AG04450 (cell line): ENCODE measurements at regions not wholly inside any gene's neighbourhood (a gene's known extent, or its start where the extent isn't known, plus 50 kb on each side); places are given as distances from the start of the nearest gene placed in this dataset. TPM values are rescaled to one million over a fixed set of nuclear protein-coding genes. Genes with fewer than 3 reads are reported as not detected.

Experiments used
- CTCF ChIA-PET: fragments of 300-600, 350-600 bp; formaldehyde crosslinking; extraction: SDS; loops from one replicate; lab custom pipeline; 2022; ENCODE audit warnings: antibody characterized with exemption, inconsistent platforms; lab: Charles Lee
- POLR2A ChIA-PET: fragments of 350-600 bp; formaldehyde crosslinking; extraction: SDS; loops from one replicate; lab custom pipeline; 2021; ENCODE audit warnings: antibody characterized with exemption, inconsistent platforms; lab: Yijun Ruan, JAX
- DNase-seq: peaks from one replicate; pipeline ENCODE4 v3.0.0-alpha.2; 2011; ENCODE audit warnings: low read depth, low spot score
- H3K27ac ChIP-seq: one replicate; pipeline ENCODE4 v1.5.1; 2012; ENCODE audit warnings: low read depth, low read length, control low read depth
- H3K27me3 ChIP-seq: one replicate; pipeline ENCODE4 v1.6.0; 2012; ENCODE audit warnings: low read length; ENCODE audit not compliant: control insufficient read depth, insufficient read depth
- H3K4me3 ChIP-seq: 2 replicates; pipeline ENCODE4 v1.5.1; 2011; ENCODE audit warnings: mild to moderate bottlenecking, low read depth, low read length, control low read depth
- H3K9me3 ChIP-seq: 2 replicates; pipeline ENCODE4 v1.5.1; 2012; ENCODE audit warnings: low read length; ENCODE audit not compliant: control insufficient read depth, insufficient read depth
- CTCF ChIP-seq: IDR thresholded peaks from 2 replicates; pipeline ENCODE4 v1.5.1; 2011; ENCODE audit warnings: low read depth, low read length, control low read depth, inconsistent platforms
- small RNA-seq: library from RNA; depleted of rRNA; stranded (forward); fragments of <200 nt; gene quantifications from one replicate; pipeline ENCODE3, GENCODE V24; 2012; ENCODE audit warnings: low read depth; ENCODE audit not compliant: insufficient read length

GRCh38 chr2:57990118-57990725, 56.4 kb upstream of the VRK2 start:
- Histone ChIP-seq H3K4me3 (no peak overlapping the region), H3K27ac (no peak overlapping the region), H3K9me3 (no peaks in the 10 kb centered on the region), H3K27me3 (no peaks in the 10 kb centered on the region)
- no peak for TF ChIP-seq CTCF
- no peak for DNase-seq
- CTCF ChIA-PET: interaction anchor here (1.2 kb wide), 1 partner anchor 84 kb away, joined by 4 read pairs; no protein-coding TSS in a partner anchor
- POLR2A ChIA-PET: no interaction called here

Small RNAs in the stretch of these regions (small RNA-seq; reads per million reads assigned to genes)
- gene PPIAP63: not detected
- not detected for gene RF00592
